OCI-LY1 (cell line): ENCODE measurements at regions not wholly inside any gene's neighbourhood (a gene's known extent, or its start where the extent isn't known, plus 50 kb on each side); places are given as distances from the start of the nearest gene placed in this dataset.

Source experiments
- CTCF ChIP-seq: fragments of 200-600 bp; sonication (generic), shearing (Covaris generic); IDR thresholded peaks from 2 replicates; pipeline ENCODE4 v1.5.1; 2017; ENCODE audit warnings: mild to moderate bottlenecking, antibody characterized with exemption, low read length, moderate library complexity, mixed read lengths
- EZH2 ChIP-seq: fragments of 200-600 bp; sonication (generic), shearing (Covaris generic); IDR thresholded peaks from 2 replicates; pipeline ENCODE4 v1.8.0; 2017; ENCODE audit warnings: borderline replicate concordance, mixed run types, mild to moderate bottlenecking, antibody characterized with exemption, low read length, moderate library complexity, mixed read lengths

- no peak for TF ChIP-seq CTCF
- TF ChIP-seq EZH2 = no peak
These were observed 362.4 kb downstream of the CETN3 start for GRCh38 chr5:90047113-90047512.
